Fibroblast of skin of left quadriceps (primary cell): ENCODE measurements at regions not wholly inside any gene's neighbourhood (a gene's known extent, or its start where the extent isn't known, plus 50 kb on each side); places are given as distances from the start of the nearest gene placed in this dataset.
"Not testable (repeated sequence)": the region's sequence is repeated elsewhere in the genome, so short reads cannot be mapped to it uniquely, and the experiment has no call there.

ENCODE experiments used
- DNase-seq, 2 experiments: peaks; one replicate each; pipeline ENCODE4 v3.0.0-alpha.2; 2013; ENCODE audit warnings: low read depth in 2 of 2

DNA sequence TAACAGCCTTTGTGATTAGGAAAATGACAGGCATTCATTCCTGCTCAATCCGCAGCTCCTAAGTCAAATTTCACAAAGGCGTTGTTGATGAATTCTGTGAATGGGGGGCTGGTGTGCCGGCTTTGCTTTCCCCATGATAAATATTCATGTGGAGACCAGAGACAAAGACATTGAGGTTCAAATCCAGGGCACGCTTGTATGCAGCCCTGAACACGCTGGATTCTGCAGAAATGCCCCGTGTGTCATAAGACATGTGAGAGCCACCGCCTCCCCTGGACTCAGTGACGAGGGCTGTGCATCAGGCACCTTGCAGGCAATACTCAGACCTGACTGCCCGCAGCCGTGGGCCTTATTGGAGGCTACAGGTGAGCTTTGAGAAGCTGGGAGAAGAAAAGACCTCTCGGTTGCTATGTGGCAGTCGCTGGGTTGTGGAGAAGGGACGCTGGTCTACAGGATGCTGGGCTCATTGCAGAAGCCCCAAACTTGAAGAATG is 906.2 kb downstream of the BRD1 start:
- no peak for DNase-seq

- DNase-seq: no peak
Observed at GRCh38 chr22:48920776-48921241, 906.9 kb downstream of the BRD1 start.

GRCh38 chr22:48919851-48920589 is 907.7 kb downstream of the BRD1 start:
- DNase-seq: no peak

GRCh38 chr22:48919187-48919590 is 908.5 kb downstream of the BRD1 start:
- no peak for DNase-seq

GRCh38 chr22:48918585-48919186 is 909.0 kb downstream of the BRD1 start:
- no peak for DNase-seq

GRCh38 chr22:48912356-48913066 is 915.2 kb downstream of the BRD1 start:
- not testable (repeated sequence) for DNase-seq

- not testable (repeated sequence) for DNase-seq
Observed at GRCh38 chr22:48911647-48912046, 916.0 kb downstream of the BRD1 start.

GRCh38 chr22:48911067-48911466 is 916.6 kb downstream of the BRD1 start:
- not testable (repeated sequence) for DNase-seq

DNA sequence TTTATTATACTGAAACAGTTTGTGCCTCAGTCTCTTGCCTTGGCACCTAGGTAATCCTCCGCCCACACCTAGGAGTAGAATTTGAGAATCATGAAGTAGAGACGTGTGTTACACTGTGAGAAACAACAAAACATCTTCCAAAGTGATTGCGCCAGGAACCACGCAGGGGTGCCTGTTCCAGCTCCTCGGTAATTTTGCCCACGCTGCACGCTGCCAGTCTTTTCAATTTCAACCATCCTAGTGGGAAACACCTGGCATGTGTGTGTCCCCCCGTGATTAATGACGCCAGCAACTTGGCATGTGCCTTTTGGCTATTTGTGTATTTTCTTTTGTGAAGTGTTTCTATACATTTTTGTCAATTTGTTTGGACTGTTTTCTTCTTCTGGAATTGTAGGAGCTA is 919.1 kb downstream of the BRD1 start:
- no peak for DNase-seq

- no peak for DNase-seq
Observed at GRCh38 chr22:48907591-48907990, 920.1 kb downstream of the BRD1 start.

- DNase-seq: no peak
Observed at GRCh38 chr22:48906216-48906835, 921.3 kb downstream of the BRD1 start.

DNA sequence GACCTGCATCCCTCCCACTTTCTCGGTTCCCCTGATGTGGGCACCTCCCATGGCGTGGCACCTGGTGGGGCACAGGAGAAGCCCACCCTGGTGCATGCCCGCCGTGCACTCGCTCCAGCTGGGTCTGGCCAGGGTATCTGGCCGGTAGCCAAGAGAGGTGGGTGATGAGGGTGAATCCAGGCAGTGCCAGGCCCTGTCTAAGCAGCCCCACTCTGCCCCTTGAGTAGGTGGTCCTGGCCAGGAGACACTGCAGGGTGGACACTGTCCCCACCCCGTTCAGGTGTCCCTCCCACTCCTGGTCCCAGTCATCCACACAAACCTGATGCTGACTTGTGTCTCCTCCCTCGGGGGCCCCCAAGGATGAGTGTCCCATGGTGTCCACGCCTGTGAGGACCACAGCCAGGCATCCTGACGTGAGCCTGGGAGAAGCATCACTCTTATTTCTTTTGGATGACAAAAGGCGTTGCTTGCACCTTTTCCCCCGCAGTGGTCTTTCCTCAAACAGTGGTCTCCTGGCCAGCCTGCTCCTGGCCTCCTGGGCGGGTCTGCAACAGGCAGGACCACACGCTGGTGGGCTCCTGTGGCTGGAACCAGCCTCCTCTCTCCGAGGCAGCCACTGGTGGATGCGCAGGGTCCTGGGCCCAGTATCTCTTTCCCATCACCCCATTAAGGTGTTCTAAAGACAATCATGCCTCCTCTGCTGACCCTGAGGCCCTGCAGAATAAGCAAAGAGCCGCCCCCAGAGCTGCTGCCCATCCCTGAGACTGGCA is 922.3 kb downstream of the BRD1 start:
- no peak for DNase-seq

GRCh38 chr22:48902983-48903650 is 924.6 kb downstream of the BRD1 start:
- no peak for DNase-seq

DNA sequence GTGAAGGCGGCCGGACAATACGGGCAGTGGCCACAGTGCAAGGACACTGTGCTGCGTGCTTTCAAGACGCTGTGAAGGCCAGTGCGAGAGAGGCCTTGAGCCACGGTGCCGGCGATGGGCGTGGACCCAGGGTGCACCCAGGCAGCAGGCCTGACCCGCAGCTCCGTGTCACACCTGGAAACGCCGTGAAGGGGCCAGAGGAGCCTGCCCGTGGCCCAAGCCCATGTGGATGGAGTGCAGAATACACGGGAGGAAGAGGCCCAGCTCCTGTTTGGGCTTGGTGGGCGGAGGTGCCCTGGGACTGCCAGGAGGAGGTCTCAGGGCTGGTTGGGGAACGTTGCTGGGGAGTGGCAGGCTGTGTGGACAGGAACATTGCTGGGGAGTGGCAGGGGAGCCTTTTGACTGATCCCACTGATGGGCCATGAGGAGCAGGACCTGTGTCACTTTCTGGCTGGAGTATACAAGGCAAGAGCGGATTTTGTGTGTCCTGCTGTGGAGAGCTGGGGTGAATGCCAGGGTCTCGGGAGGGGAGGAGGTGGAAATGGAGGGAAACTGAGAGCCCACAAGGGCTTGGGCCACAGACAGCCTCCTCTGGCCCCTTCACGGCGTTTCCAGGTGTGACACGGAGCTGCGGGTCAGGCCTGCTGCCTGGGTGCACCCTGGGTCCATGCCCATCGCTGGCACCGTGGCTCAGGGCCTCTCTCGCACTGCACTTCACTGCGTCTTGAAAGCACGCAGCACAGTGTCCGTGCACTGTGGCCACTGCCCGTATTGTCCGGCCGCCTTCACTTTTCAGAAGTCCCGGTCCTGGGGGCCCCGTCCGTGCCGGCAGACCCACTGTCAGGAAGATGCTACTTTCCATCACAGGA is 925.4 kb downstream of the BRD1 start:
- no peak for DNase-seq

GRCh38 chr22:48901324-48901723 is 926.3 kb downstream of the BRD1 start:
- DNase-seq: no peak

DNA sequence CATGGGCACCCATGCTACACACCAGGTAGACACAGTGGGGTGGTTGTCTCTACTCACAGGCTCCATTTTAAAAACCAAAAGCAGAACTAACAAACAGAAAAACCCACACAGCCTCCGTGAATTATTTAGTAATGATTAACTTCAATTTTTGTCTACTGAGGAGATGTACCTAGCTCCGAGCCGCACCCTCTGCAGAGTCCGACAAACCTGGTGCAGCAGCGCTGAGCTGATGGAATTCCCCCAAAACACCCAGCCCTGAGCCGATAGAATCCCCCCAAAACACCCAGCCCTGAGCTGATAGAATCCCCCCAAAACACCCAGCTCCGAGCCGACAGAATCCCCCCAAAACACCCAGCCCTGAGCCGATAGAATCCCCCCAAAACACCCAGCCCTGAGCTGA is 927.0 kb downstream of the BRD1 start:
- no peak for DNase-seq

DNA sequence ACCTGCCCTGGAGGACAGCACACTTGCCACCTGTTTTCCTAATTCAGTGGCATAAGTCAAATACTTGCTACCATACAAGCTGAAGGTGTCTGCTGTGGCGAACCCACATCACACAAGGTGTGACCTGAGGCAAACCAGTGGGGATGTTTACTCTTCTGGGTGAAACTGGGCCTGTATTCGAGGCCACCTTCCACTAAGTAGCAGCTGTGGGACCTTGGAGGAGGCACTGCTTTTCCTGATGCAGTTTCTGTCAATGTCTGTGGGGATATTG is 927.4 kb downstream of the BRD1 start:
- DNase-seq: no peak

GRCh38 chr22:48899523-48900326 is 927.9 kb downstream of the BRD1 start:
- DNase-seq: no peak

DNA sequence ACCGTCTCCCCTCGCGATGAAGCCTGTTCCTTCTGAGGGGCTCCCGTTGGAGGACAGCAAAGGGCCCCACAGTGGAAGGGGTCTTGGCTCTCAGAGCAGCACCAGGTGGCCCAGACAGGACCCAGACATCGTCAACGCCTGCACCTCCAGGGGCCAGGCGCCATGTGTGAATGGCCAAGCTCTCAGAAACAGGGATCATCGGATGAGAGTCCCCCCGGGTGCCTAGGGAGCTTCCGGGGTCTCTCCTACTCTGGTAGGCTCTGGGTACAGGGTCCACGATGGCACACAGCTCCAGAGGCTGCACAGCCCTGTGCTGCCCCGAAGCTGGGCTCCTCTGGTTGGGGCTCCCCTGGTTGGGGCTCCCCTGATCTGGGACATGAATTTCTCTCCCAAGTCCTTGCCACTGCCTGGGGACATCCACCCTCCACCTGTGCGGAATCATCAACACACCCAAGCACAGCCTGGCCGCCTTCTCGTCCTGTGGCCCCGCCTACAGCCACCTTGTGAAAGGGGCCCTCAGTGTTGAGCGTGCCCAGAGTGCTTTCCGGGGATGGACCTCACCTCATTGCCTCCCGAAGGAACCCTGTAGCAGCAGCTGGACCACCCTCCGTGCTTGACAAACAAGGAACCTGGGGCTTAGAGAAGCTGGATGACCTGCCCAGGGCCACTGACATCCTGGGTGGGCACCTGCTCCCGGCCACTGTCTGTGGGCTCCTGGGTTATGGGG is 929.0 kb downstream of the BRD1 start:
- DNase-seq: no peak
